Stimulated activated CD4-positive, alpha-beta T cell treated with anti-CD3 and anti-CD28 coated beads, TNF-alpha, amount 100 ng/mL, for 4 hours (primary cell): ENCODE measurements at regions not wholly inside any gene's neighbourhood (a gene's known extent, or its start where the extent isn't known, plus 50 kb on each side); places are given as distances from the start of the nearest gene placed in this dataset.

Experiments used
- DNase-seq, 3 experiments: peaks; one replicate each; pipeline ENCODE4 v3.0.0-alpha.2; 2020; ENCODE audit warnings: low read depth in 3 of 3

GRCh38 chr18:72089432-72089831, 454.7 kb downstream of the CBLN2 start:
- DNase-seq, result no peak

- no peak for DNase-seq
Observed at GRCh38 chr18:72086421-72086820, 457.7 kb downstream of the CBLN2 start.

GRCh38 chr18:72075040-72075439, 469.1 kb downstream of the CBLN2 start:
- no peak for DNase-seq

GRCh38 chr18:72063001-72063400, 481.1 kb downstream of the CBLN2 start:
- no peak for DNase-seq

- DNase-seq, result no peak
Observed at GRCh38 chr18:72058851-72059250, 485.3 kb downstream of the CBLN2 start.

DNA sequence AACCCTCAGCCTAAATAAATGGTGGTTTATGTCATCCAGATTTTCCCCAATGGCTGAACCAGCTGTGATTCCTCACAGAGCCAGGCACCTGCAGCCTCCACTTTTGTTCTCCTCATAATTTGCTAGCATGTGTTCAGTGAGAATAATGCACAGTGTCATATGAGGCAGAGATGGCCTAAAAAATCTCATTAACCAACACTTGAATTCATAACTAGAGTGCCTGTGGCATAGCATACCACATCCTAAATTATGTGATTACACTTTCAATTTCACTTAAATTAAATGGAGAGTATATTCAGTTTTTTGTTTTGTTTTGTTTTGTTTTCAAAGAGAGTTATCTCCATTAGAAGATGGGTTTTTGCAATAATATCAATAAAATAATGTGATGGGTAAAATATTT, 488.0 kb downstream of the CBLN2 start:
- DNase-seq, result no peak

DNA sequence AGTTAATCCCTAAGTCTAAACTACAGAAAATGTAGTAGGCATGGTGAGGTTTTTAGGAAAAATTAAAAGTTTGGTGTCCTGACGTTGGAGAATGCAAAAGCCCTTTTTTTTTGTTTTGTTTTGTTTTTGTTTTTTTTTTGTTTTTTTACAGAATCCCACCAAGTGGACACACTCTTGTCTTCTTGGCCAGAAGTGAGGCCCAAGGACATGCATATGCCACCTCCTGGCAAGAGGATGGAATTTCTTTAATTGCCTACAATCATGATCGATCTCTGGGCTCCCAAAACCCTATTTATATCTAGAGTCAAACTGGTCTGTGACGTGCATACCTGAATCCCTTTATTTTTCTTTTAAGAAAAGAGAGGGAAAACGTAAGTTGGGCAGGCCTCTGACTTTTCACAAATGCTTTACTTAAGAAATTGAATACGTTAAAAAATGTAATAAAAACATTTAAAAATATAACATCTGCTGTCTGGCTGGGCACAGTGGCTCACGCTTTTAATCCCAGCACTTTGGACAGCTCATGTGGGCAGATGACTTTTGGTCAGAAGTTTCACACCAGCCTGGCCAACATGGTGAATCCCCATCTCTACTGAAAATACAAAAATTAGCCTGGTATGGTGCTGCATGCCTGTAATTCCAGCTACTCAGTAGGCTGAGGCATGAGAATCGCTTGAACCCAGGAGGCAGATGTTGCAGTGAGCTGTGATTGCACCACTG, 502.7 kb downstream of the CBLN2 start:
- no peak for DNase-seq

DNA sequence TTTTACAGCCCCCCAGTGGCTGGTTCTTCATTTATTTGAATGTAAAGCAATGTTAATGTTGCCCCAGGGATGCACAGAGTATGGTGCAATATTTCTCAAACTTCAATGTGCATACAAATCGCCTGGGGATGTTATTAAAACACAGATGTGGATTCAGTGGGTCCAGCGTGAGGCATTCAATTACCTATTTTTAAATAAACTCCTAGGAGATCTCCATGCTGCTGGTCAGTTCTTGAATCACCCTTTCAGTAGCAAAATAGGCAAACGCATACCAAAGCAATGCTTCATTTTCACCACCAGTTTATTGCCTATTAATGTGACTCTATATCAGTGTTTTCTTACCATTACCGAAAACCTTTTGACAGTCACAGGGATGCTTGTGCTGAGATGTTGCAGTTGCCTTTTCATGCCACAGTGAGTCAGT, 530.7 kb downstream of the CBLN2 start:
- no peak for DNase-seq

- no peak for DNase-seq
Observed at GRCh38 chr18:71998547-71999097, 545.5 kb downstream of the CBLN2 start.

- DNase-seq, result no peak
Observed at GRCh38 chr18:71995904-71996465, 548.2 kb downstream of the CBLN2 start.

GRCh38 chr18:71994273-71994672, 549.9 kb downstream of the CBLN2 start:
- DNase-seq, result no peak

GRCh38 chr18:71989616-71990015, 554.5 kb downstream of the CBLN2 start:
- no peak for DNase-seq

DNA sequence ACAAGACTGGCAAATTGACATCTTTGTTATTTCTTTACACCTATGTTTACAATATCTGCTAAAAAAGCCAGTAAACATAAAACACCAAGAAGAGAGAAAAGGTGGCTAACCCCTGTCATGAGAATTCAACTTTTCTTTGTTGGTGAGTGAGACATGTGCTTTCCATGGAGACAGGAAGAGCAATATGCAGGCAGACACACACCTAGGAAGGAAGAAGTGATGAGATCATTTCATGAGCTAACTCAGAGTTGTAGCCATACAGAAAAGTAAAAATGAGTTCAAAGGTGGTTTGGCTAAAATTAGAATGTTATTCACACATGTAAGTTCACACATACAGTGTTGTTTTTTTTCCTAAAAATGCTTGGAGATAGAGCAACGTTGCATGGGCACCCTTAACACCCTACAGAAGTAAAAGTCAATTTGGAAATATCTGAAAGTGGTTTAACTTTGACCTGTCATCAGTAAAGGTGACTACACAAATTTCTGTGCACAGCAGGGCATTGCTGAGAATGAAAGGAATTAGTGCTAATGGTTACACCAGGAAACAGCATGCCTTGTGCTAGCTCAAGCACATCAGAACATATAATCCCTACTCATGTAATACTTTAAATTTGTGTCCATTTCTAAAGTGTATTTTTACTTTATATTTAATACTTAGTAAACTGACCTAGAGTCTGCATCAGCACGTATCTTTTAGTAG, 557.6 kb downstream of the CBLN2 start:
- no peak for DNase-seq

DNA sequence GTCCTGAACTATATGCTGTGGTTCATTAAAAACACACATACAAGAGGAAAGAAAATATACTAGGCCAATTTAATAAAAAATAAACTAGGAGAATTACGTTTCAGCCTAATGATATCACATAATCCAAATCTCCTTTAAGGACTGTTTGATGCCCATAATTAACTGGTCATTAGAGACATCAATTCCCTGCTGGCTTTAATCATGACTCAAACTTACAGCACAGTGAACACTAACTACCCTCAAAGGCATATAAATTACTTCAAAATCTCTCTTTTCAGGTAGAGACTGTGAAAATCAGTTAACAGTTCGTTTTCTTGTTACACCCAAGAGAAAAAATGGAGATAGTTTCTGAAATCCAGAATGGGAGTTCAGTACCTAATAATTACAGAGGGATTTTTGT, 567.4 kb downstream of the CBLN2 start:
- no peak for DNase-seq

GRCh38 chr18:71966791-71967190, 577.4 kb downstream of the CBLN2 start:
- DNase-seq, result no peak

- no peak for DNase-seq
Observed at GRCh38 chr18:71958605-71959004, 585.5 kb downstream of the CBLN2 start.

GRCh38 chr18:71951001-71951400, 593.1 kb downstream of the CBLN2 start:
- DNase-seq, result no peak

DNA sequence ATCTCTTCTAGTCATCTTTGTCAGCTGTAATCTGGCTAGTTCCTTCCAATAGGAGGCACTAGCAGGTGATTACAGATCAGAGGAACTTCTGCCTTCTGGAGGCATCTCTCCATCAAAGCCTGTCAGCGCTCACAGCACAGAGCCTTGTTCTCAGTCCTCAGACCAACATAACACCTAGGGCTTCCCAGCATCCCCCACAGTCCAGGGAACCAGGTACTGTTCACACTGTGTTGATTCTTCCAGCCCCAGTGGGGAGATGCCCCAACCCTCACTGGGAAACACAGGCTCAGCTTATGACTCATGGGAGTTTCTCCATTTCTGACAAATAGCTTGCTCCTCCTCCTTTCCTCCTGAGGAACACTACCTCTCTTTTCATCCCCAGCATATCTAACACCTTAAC, 601.7 kb downstream of the CBLN2 start:
- no peak for DNase-seq

DNA sequence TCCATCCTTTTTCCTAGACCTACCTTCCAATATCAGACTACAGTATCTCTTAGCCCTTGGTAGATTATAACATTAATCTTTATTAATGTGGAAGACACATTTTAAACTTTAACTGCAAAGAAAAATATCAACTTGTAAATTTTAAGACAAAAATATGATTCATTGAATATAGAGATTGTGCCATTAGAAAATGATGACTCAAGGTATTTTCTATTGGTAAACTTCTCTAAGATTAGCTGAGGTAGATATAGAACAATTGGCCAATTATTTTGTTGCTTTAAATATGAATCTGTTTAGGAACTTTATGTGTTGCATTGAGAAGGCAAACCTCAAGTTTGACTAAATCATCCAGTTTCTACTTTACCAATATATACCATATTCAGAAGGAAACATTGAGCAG, 604.7 kb downstream of the CBLN2 start:
- DNase-seq, result no peak

GRCh38 chr18:71936744-71937143, 607.4 kb downstream of the CBLN2 start:
- DNase-seq, result no peak

- DNase-seq, result no peak
Observed at GRCh38 chr18:71919211-71919610, 624.9 kb downstream of the CBLN2 start.

DNA sequence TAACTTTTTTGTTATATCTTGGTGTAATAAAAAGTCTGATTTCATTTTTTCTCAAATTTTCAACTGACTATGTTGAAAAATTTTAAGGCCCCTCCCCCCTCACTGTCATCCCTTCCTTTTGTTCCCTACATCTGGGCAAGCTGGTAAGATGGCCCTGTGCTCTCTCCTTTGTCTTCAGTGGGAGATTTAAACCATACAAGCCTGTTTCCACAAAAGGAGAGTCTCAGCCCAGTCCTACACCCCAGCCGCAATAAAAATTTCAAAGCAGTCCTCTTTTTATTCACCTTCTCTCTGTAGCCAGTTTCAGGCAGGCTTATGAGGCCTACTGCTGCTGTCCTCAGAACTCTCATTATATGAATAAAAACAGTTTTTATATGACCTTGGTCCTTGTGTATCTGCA, 630.5 kb downstream of the CBLN2 start:
- DNase-seq, result no peak

GRCh38 chr18:71902482-71902881, 641.7 kb downstream of the CBLN2 start:
- DNase-seq, result no peak
